ENCODE measurements at regions not wholly inside any gene's neighbourhood (a gene's known extent, or its start where the extent isn't known, plus 50 kb on each side); places are given as distances from the start of the nearest gene placed in this dataset.
A peak's percentile ranks its signal among the peaks of the same experiment; 100 is the strongest.

- 76 to 90% methylated on average over 1 of the region's 1 CpG for WGBS, 2 donors
- no peak overlapping the region for H3K4me3 ChIP-seq (ENCODE audit: low read depth, poor library complexity, severe bottlenecking)
- DNase-seq (ENCODE audit: low spot score in 2 of 2): no peak
- TF ChIP-seq CTCF (IDR thresholded peaks at IDR 0.05) (no peak), POLR2A (IDR thresholded peaks at IDR 0.05) (no peak)
- intact Hi-C loops (cut with DNase I; ENCODE audit: low total_unique reads): no loop called here
Measured at GRCh38 chr6:40930045-40930444, 109.0 kb downstream of the UNC5CL start.

GRCh38 chr6:40929176-40929575 is 109.8 kb downstream of the UNC5CL start:
- 80 to 83% methylated on average over 3 of the region's 3 CpGs for WGBS, 2 donors
- no peak for DNase-seq (ENCODE audit: low spot score in 2 of 2)
- no peak overlapping the region for H3K4me3 ChIP-seq (ENCODE audit: low read depth, poor library complexity, severe bottlenecking)
- intact Hi-C loops (cut with DNase I; ENCODE audit: low total_unique reads): no loop called here
- TF ChIP-seq POLR2A (IDR thresholded peaks at IDR 0.05) (no peak), CTCF (IDR thresholded peaks at IDR 0.05) (no peak)

- intact Hi-C loops (cut with DNase I; ENCODE audit: low total_unique reads): no loop called here
- 79 to 86% methylated on average over 3 of the region's 3 CpGs for WGBS, 2 donors
- no peak overlapping the region for H3K4me3 ChIP-seq (ENCODE audit: low read depth, poor library complexity, severe bottlenecking)
- no peak for TF ChIP-seq POLR2A (IDR thresholded peaks at IDR 0.05)
- TF ChIP-seq CTCF (IDR thresholded peaks at IDR 0.05): no peak
- DNase-seq (ENCODE audit: low spot score in 2 of 2): peak in 1 of 2 donors; percentile 15
Measured at GRCh38 chr6:40928763-40929162, 110.3 kb downstream of the UNC5CL start.

GRCh38 chr6:40928307-40928706 is 110.7 kb downstream of the UNC5CL start:
- intact Hi-C loops (cut with DNase I; ENCODE audit: low total_unique reads): no loop called here
- no peak overlapping the region for H3K4me3 ChIP-seq (ENCODE audit: low read depth, poor library complexity, severe bottlenecking)
- WGBS, 2 donors: 83 to 84% methylated on average over 1 of the region's 1 CpG
- TF ChIP-seq CTCF (IDR thresholded peaks at IDR 0.05) (no peak), POLR2A (IDR thresholded peaks at IDR 0.05) (no peak)
- DNase-seq (ENCODE audit: low spot score in 2 of 2): peak in 1 of 2 donors; percentile 4

GRCh38 chr6:40925341-40925740 is 113.7 kb downstream of the UNC5CL start:
- no peak for TF ChIP-seq CTCF (IDR thresholded peaks at IDR 0.05)
- no peak for TF ChIP-seq POLR2A (IDR thresholded peaks at IDR 0.05)
- 74 to 84% methylated on average over 1 of the region's 1 CpG for WGBS, 2 donors
- no peak for DNase-seq (ENCODE audit: low spot score in 2 of 2)
- intact Hi-C loops (cut with DNase I; ENCODE audit: low total_unique reads): no loop called here
- no peak overlapping the region for H3K4me3 ChIP-seq (ENCODE audit: low read depth, poor library complexity, severe bottlenecking)

- WGBS, 2 donors: 88 to 95% methylated on average over 7 of the region's 7 CpGs
- no peak overlapping the region for H3K4me3 ChIP-seq (ENCODE audit: low read depth, poor library complexity, severe bottlenecking)
- peak in 1 of 2 donors; percentile 54 for DNase-seq (ENCODE audit: low spot score in 2 of 2)
- TF ChIP-seq POLR2A (IDR thresholded peaks at IDR 0.05) (no peak), CTCF (IDR thresholded peaks at IDR 0.05) (no peak)
- intact Hi-C loops (cut with DNase I; ENCODE audit: low total_unique reads): no loop called here
Measured at GRCh38 chr6:40924839-40925238, 114.2 kb downstream of the UNC5CL start.
